ENCODE measurements at regions not wholly inside any gene's neighbourhood (a gene's known extent, or its start where the extent isn't known, plus 50 kb on each side); places are given as distances from the start of the nearest gene placed in this dataset.
"Not testable (repeated sequence)": the region's sequence is repeated elsewhere in the genome, so short reads cannot be mapped to it uniquely, and the experiment has no call there.

DNA sequence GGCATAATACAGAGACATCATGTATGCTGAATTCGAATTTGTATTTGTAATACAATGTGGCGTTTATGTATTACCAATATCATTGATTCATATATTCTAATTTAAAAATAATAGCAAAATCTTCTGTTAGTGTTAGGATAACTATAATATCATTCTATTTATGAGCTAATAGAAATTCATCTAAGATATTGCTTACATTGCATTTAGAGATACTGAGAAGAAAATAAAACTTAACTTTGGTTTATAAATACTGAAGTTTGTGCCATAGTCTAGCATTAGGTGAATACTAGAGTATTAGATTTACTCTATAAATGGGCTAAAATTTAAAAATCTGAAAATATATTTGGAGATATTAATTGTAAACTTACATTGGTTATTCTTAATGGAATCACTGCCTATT is 1590.6 kb downstream of the PCDH18 start:
- no peak for DNase-seq (ENCODE audit: low read depth in 2 of 2)

GRCh38 chr4:135934026-135934425 is 1598.3 kb downstream of the PCDH18 start:
- DNase-seq (ENCODE audit: low read depth in 2 of 2), result no peak

DNA sequence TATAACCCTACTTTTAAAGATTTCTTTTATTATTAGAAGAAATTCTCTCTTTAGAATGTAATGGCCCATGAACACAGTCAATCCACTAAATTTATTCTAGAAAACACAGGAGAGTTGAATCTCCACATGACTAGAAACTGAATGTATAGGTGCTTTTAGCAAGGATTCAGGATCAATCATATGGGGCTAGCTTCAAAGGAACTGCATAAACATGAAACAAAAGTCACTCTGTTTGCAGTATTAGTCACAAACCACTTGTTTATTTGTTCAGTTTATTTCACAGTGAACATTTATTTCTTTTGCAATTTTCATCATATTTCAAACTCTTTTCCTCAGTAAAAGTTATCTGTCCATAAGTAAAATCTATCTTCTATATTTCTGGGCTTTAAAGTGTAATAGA is 1604.6 kb downstream of the PCDH18 start:
- DNase-seq (ENCODE audit: low read depth in 2 of 2), result no peak

DNA sequence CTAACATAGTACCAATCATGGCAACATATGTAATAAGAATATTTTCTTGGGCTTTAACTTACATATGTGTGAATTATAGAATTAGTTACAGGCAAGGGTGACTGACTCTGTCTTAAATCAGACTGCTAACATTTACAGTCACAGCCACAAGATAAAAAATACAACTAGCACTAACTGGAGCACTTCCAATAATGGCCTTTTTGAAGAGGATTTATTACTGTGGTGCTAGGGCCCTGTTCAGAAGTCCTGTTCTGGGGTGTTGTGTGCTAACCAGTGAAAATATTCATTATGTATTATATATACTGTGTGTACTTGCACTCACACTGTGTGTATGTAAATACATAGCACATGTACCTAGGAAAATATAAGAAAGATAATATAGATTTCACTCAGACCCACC is 1611.2 kb downstream of the PCDH18 start:
- no peak for DNase-seq (ENCODE audit: low read depth in 2 of 2)

DNA sequence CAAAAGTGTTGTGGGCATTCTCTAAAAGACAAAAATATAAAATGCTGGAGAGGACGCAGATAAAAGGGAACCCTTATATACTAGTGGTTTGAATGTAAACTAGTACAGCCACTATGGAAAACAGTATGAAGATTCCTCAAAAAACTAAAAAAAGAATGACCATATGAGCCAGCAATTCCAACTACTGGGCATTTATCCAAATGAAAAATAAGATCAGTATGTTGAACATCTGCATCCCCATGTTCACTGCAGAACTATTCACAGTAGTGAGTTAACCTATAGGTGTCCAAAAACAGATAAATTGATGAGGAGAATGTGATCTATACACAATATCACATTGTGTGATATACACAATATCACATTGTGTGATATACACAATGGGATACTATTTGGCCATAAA is 1615.3 kb downstream of the PCDH18 start:
- peak; percentile 40 to 45 for DNase-seq (ENCODE audit: low read depth in 2 of 2)

DNA sequence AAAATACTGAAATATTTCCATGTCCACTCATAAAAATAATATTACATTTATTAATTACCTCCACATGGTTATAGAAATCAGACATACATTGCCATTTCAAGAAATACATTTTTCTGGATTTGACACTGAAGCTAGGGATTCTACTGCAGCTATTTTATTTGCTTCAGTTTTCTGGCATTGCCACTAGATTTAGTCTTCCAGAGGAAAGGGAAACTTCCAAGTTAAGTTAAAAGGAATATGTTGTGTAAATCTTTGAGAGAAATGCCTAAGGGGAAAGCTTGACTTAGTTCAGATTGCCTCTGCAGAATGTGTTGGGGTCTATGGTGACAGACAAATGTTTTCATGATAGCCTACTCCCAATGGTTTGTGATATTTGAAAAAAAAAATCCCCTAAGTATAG is 1631.3 kb downstream of the PCDH18 start:
- no peak for DNase-seq (ENCODE audit: low read depth in 2 of 2)

GRCh38 chr4:135864304-135864703 is 1662.7 kb upstream of the PABPC4L start:
- DNase-seq (ENCODE audit: low read depth in 2 of 2), result not testable (repeated sequence)

DNA sequence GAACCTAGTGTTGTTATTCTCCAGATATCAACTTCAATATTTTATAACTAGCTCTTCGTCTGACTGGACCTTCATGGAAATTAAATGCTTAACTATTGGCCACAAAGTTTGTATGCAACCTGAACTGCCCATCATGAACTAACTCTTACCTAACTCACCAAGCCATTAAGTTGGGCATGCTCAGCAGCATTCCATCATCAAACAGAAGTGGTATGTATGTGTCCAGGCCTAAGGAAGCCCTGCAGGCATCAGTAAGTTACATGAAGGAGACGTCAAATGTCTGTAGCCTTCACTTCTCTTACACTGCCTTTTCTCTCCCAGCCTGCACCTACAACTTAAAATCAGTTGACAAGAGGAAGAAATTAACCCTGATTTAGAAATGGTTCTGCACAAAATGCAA is 1639.2 kb upstream of the PABPC4L start:
- DNase-seq (ENCODE audit: low read depth in 2 of 2), result no peak

GRCh38 chr4:135839712-135840111 is 1638.1 kb upstream of the PABPC4L start:
- DNase-seq (ENCODE audit: low read depth in 2 of 2), result no peak

DNA sequence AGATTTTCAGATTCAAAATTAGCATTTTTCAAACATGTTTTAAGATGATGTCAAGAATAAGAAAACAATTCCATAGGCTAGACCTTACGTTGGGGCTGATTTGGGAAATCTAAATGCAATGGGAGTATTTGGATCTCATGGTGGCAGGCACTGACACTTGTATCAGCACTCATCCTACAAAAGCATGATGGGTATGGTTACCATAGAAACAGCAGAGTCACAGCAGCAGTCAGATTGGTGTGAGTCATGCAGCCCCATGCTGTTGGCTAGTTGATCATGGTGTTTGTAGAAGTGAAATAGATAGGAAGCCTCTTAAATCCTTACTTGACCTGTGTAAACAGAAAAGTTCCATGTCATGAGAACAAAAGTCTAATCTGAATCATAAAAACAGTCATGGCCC is 1637.3 kb upstream of the PABPC4L start:
- DNase-seq (ENCODE audit: low read depth in 2 of 2), result no peak

DNA sequence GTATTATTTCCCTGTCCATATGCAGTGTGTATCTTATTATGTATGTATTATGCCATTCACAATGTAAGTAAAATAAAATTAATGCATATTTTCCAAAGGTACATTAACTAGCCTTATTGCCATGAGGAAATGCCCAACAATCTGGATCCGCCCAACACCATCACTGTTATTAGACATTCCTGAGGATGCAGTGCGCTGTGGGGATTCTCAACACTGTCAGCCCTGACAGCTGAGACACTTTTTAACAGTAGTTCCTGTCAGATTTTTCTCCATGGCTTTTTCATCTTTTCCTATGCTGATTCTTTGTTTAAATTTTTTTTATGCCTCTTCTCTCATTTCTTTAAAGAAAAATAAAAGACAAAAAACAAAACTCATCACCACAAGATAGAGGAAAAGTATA is 1632.9 kb upstream of the PABPC4L start:
- DNase-seq (ENCODE audit: low read depth in 2 of 2), result no peak

DNA sequence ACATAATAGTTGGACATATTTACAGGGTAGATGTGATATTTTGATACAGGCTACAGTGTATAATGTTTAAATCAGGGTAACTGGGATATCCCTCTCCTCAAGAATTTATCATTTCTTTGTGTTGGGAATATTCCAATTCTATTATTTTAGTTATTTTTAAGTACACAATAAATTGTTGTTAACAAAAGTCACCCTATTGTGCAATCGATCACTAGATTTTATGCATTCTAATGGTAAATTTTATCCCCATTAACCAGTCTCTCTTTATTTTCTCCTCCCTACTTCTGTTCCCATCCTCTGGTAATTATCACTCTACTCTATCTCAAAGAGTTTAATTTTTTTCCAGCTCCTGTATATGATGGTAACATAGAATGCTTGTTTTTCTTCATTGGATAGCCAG is 1631.9 kb upstream of the PABPC4L start:
- DNase-seq (ENCODE audit: low read depth in 2 of 2), result no peak

DNA sequence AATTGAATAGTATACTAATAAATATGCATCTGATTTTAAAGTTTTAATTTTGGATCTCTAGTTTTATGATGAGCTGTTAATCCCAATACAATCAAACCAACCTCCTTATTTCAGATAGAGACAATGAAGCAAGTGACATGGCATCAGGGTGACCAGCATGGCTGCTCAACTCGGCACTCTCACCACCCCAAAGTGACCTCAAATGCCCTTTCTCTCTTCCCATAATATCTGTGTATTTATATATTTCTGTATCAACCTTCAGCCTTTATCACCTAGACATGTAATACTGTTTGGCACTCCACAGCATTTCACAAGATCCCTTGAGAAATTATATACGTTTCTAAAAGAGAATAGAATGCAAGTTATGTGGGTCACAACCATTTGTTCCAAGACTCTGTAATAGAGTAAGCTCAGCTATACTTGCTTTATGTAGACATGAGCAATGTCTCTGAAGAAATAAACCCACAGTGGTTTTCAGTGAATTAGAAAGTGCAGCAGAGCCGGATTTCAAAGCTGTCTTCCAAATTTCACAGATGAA is 1623.2 kb upstream of the PABPC4L start:
- no peak for DNase-seq (ENCODE audit: low read depth in 2 of 2)

- DNase-seq (ENCODE audit: low read depth in 2 of 2), result no peak
Measured at GRCh38 chr4:135804785-135805184, 1603.2 kb upstream of the PABPC4L start.

DNA sequence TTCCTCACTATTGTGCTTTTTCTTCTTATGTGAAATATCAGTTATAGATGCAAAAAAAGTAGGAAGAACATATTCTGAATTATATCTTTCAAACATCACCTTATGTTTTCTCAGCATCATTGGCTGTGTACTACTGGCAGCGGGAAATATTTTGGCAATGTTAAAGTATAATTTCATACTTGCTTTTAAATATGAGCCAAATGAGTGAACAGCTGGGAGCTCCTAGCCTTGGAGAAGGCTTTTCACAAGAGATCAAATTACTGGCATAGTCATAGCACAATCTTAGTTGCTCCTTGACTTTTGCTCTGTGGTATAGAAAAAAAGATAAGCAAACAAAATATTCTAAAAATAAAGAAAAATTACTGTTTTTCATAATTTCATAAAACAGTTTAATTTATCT is 1575.8 kb upstream of the PABPC4L start:
- no peak for DNase-seq (ENCODE audit: low read depth in 2 of 2)

- no peak for DNase-seq (ENCODE audit: low read depth in 2 of 2)
Measured at GRCh38 chr4:135775909-135776308, 1574.3 kb upstream of the PABPC4L start.

DNA sequence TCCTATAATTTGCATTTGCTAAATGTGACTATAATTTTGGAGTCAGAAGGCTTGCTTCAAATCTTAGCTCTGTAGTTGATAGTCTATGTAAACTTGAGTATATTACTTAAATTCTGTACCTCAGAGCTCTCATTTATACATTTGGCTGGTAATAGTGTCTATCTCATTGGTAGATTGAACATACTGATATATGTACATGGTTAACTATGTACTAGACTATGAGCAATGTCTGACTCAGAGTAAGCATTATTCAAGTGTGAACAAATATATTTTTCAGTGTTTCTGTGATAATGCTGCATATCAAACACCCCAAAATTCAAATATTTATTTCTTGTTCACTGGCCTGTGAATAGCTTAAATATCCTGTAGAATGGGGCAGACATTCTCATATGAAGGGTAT is 1568.9 kb upstream of the PABPC4L start:
- DNase-seq (ENCODE audit: low read depth in 2 of 2), result no peak

DNA sequence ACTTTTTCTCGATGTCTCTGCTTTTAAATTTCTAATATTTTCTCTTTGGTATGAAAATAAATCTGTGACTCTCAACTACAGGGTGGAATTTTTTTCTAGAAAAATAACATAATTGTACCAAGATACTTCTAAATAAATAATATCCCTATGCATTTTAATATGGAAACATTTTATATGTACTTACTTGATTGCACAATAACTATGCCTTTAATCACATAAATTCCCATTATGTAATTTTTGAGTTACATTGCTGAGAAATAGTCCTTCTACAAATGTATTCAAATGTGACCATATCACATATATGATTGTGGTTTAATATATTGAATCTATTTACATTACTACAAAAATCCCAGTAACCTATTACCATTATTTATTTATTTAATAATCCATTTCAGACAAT is 1543.3 kb upstream of the PABPC4L start:
- DNase-seq (ENCODE audit: low read depth in 2 of 2), result no peak

DNA sequence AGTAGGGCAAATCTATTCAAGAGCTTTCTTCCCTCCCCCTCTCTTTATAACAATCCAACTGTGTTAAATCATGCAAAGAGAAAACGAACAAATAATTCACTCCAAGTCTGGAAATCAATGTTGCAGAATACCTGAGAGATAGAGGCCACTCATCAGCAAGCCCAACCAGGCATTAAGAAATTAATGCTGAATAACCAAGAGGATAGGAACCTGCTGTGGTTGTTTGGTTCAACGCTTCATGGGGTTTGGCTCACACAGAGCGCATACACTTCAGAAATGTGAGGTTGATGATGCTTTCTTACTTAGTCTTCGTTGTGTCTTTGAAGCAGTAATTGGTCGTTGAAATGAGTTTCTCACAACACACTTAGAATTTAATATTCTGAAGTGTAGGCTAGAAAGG is 1540.0 kb upstream of the PABPC4L start:
- no peak for DNase-seq (ENCODE audit: low read depth in 2 of 2)

DNA sequence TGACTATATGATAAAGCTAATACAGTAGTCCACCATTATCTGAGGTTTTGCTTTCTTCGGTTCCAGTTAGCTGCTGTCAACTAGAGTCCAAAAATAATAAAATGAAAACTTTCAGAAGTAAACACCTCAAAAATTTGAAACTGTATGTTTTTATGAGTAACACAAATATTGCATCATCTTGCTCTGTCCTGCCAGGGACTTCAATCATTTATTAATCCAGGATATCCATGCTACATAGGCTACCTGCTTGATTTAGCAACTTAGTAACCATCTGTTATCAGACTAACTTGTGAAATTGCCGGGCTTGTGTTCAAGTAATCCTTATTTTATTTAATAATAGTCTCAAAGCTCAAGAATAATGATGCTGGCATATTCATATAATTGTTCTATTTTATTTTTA is 1537.8 kb upstream of the PABPC4L start:
- no peak for DNase-seq (ENCODE audit: low read depth in 2 of 2)

- no peak for DNase-seq (ENCODE audit: low read depth in 2 of 2)
Measured at GRCh38 chr4:135735512-135735911, 1533.9 kb upstream of the PABPC4L start.

- DNase-seq (ENCODE audit: low read depth in 2 of 2), result no peak
Measured at GRCh38 chr4:135732448-135732847, 1530.9 kb upstream of the PABPC4L start.

- no peak for DNase-seq (ENCODE audit: low read depth in 2 of 2)
Measured at GRCh38 chr4:135731682-135732081, 1530.1 kb upstream of the PABPC4L start.

DNA sequence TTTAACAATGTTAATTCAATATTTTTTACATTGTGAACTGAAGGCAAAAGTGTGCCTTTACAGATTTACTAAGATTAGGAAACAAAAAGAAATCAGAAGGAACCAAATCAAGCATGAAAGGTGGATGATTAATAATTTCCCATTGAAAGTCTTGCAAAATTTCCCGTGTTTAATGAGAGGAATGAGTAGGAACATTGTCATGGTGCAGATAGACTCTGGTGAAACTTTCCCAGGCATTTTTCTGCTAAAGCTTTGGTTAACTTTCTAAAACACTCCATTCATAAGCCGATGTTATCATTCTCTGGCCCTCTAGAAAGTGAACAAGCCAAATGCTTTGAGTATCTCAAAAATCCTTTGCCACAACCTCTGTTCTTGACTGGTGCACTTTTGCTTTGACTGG is 1522.8 kb upstream of the PABPC4L start:
- no peak for DNase-seq (ENCODE audit: low read depth in 2 of 2)

GRCh38 chr4:135718019-135718418 is 1516.4 kb upstream of the PABPC4L start:
- DNase-seq (ENCODE audit: low read depth in 2 of 2), result no peak
